SK-N-MC (cell line): ENCODE measurements at regions not wholly inside any gene's neighbourhood (a gene's known extent, or its start where the extent isn't known, plus 50 kb on each side); places are given as distances from the start of the nearest gene placed in this dataset.

Source experiments
- EZH2 ChIP-seq: fragments of 200-600 bp; sonication (generic); IDR thresholded peaks from one replicate; pipeline ENCODE4 v1.6.1; 2017; ENCODE audit warnings: antibody characterized with exemption
- FOXP2 ChIP-seq: optimal IDR thresholded peaks from 2 replicates; pipeline ENCODE3; 2011; ENCODE audit warnings: mild to moderate bottlenecking, moderate library complexity; ENCODE audit not compliant: insufficient read depth; ENCODE audit errors: extremely low read length, control extremely low read depth
- POLR2AphosphoS5 ChIP-seq: IDR thresholded peaks from 2 replicates; pipeline ENCODE4 v1.6.1; 2012; ENCODE audit warnings: mild to moderate bottlenecking, low read depth, low read length, borderline replicate concordance

DNA sequence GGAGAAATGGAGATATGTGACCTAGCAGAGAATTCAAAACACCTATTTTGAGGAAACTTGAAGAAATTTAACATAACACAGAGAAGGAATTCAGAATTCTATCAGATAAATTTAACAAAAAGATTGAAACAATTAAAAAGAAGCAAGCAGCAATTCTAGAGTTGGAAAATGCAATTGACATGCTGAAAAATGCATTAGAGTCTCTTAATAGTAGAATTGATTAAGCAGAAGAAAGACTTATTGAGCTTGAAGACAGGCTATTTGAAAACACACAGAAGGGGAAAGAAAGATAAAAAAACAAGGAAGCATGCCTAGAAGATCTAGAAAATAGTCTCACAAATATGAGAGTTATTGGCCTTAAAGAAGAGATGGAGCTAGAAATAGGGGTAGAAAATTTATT is 87.8 kb upstream of the SLC1A1 start:
- TF ChIP-seq POLR2AphosphoS5 (no peak), EZH2 (no peak), FOXP2 (no peak)
